HCT116 (cell line): ENCODE measurements at regions not wholly inside any gene's neighbourhood (a gene's known extent, or its start where the extent isn't known, plus 50 kb on each side); places are given as distances from the start of the nearest gene placed in this dataset.

ENCODE experiments used
- ATAC-seq: fragments of 200-7000 bp; cut with Tn5 transposase; 2 replicates; pipeline ENCODE4 v1.9.1; 2020; ENCODE audit warnings: mild to moderate bottlenecking, moderate library complexity
- BruUV-seq: library from RNA; stranded (reverse); fragments of 400-500 nt; replicated peaks from 2 replicates; lab custom pipeline; 2021; lab: Mats Ljungman, UMichigan
- CTCF ChIA-PET: fragments of 300-600 bp; sonication (Branson Sonifier 250); formaldehyde crosslinking; loops from one replicate; lab custom pipeline; 2021; ENCODE audit warnings: antibody characterized with exemption; lab: Charles Lee
- POLR2A ChIA-PET: fragments of 300-600, 350-600 bp; sonication (Branson Sonifier 250); formaldehyde crosslinking; loops from one replicate; lab custom pipeline; 2021; ENCODE audit warnings: antibody characterized with exemption; lab: Charles Lee
- RAD21 ChIA-PET, 2 experiments: fragments of 300-600 bp; sonication (Branson Sonifier 250); formaldehyde crosslinking; loops; one replicate each; lab custom pipeline; 2023; ENCODE audit warnings: low total read pairs in 2 of 2; ENCODE audit not compliant: uncharacterized antibody in 2 of 2, unreplicated experiment in 2 of 2, low non-redundant PET in 1 of 2; lab: Charles Lee
- DNase-seq: peaks from one replicate; pipeline ENCODE4 v3.0.0-alpha.2; 2010; ENCODE audit warnings: low read depth, low spot score
- H2AFZ ChIP-seq: fragments of 200-600 bp; shearing (Covaris generic), sonication (generic); 2 replicates; pipeline ENCODE4 v1.6.1; 2017; ENCODE audit warnings: low read depth, mixed run types, mixed read lengths, antibody characterized with exemption, low read length; ENCODE audit not compliant: poor library complexity, severe bottlenecking
- H3K27ac ChIP-seq: 2 replicates; pipeline ENCODE4 v1.5.1; 2012; ENCODE audit warnings: low read depth, low read length
- H3K27me3 ChIP-seq: fragments of 200-600 bp; sonication (generic); 2 replicates; pipeline ENCODE4 v1.6.1; 2016; ENCODE audit warnings: mixed run types, low read length, mixed read lengths; ENCODE audit not compliant: insufficient read depth
- H3K36me3 ChIP-seq, 2 experiments: fragments of 200-500 bp in 1 of 2; fragments of 200-600 bp in 1 of 2; sonication (Bioruptor generic) in 1 of 2; sonication (generic) in 1 of 2; 2 replicates each; pipeline versions ENCODE4 v1.5.1 to v1.6.1; 2014 to 2016; ENCODE audit warnings: low read length in 2 of 2, inconsistent platforms in 1 of 2, mixed read lengths in 1 of 2, mixed run types in 1 of 2; ENCODE audit not compliant: insufficient read depth in 2 of 2, control insufficient read depth in 1 of 2
- H3K4me1 ChIP-seq, 2 experiments: fragments of 200-600 bp in 1 of 2; sonication (generic) in 1 of 2; 2 replicates each; pipeline versions ENCODE4 v1.5.1 to v1.6.1; 2012 to 2017; ENCODE audit warnings: low read length in 2 of 2, inconsistent platforms in 1 of 2, mild to moderate bottlenecking in 1 of 2, mixed read lengths in 1 of 2, mixed run types in 1 of 2, moderate library complexity in 1 of 2; ENCODE audit not compliant: insufficient read depth in 2 of 2, control insufficient read depth in 1 of 2
- H3K4me2 ChIP-seq: fragments of 200-600 bp; sonication (generic); 2 replicates; pipeline ENCODE4 v1.6.1; 2017; ENCODE audit warnings: mixed run types, low read length, mixed read lengths
- H3K4me3 ChIP-seq, 2 experiments: fragments of 200-600 bp in 1 of 2; sonication (generic) in 1 of 2; replicated peaks in 1 of 2; 2 replicates each; pipeline ENCODE4 v1.5.1; 2011 to 2016; ENCODE audit warnings: low read length in 2 of 2, control low read depth in 1 of 2, low read depth in 1 of 2, mild to moderate bottlenecking in 1 of 2, mixed read lengths in 1 of 2, mixed run types in 1 of 2
- H3K79me2 ChIP-seq: fragments of 200-600 bp; sonication (generic); 2 replicates; pipeline ENCODE4 v1.6.1; 2017; ENCODE audit warnings: mild to moderate bottlenecking, mixed run types, low read length, moderate library complexity, mixed read lengths; ENCODE audit not compliant: insufficient read depth
- H3K9ac ChIP-seq: fragments of 200-600 bp; sonication (generic); 2 replicates; pipeline ENCODE4 v1.6.1; 2016; ENCODE audit warnings: low read length, mixed read lengths
- H3K9me2 ChIP-seq: fragments of 200-600 bp; sonication (generic), shearing (Covaris generic); 2 replicates; pipeline ENCODE4 v1.6.1; 2017; ENCODE audit warnings: mixed run types, mild to moderate bottlenecking, moderate library complexity; ENCODE audit not compliant: insufficient read depth
- H3K9me3 ChIP-seq, 2 experiments: fragments of 200-500 bp in 1 of 2; fragments of 200-600 bp in 1 of 2; sonication (Bioruptor generic) in 1 of 2; sonication (generic) in 1 of 2; 2 replicates each; pipeline ENCODE4 v1.6.1; 2014 to 2017; ENCODE audit warnings: low read length in 2 of 2, mixed read lengths in 2 of 2, inconsistent platforms in 1 of 2, low read depth in 1 of 2, mild to moderate bottlenecking in 1 of 2, mixed run types in 1 of 2, moderate library complexity in 1 of 2; ENCODE audit not compliant: control insufficient read depth in 1 of 2, insufficient read depth in 1 of 2
- H4K20me1 ChIP-seq: fragments of 200-600 bp; sonication (generic), shearing (Covaris generic); 2 replicates; pipeline ENCODE4 v1.6.1; 2017; ENCODE audit warnings: mixed run types, mild to moderate bottlenecking, moderate library complexity; ENCODE audit not compliant: insufficient read depth
- CBX3 ChIP-seq: IDR thresholded peaks from 2 replicates; pipeline ENCODE4 v1.6.1; 2012; ENCODE audit warnings: low read depth
- CEBPB ChIP-seq: IDR thresholded peaks from 2 replicates; pipeline ENCODE4 v1.6.1; 2012; ENCODE audit warnings: low read depth
- EGR1 ChIP-seq: IDR thresholded peaks from 2 replicates; pipeline ENCODE4 v1.6.1; 2012; ENCODE audit warnings: low read depth
- ELF1 ChIP-seq: IDR thresholded peaks from 2 replicates; pipeline ENCODE4 v1.6.1; 2012; ENCODE audit warnings: low read depth, borderline replicate concordance
- EZH2 ChIP-seq: fragments of 200-600 bp; sonication (generic); IDR thresholded peaks from 2 replicates; pipeline ENCODE4 v1.6.1; 2017; ENCODE audit warnings: antibody characterized with exemption, mixed run types
- EZH2phosphoT487 ChIP-seq: fragments of 200-600 bp; IDR thresholded peaks from 2 replicates; pipeline ENCODE4 v1.6.1; 2018; ENCODE audit warnings: antibody characterized with exemption, borderline replicate concordance
- FOSL1 ChIP-seq: IDR thresholded peaks from 2 replicates; pipeline ENCODE4 v1.6.1; 2012; ENCODE audit warnings: low read depth
- JUND ChIP-seq: IDR thresholded peaks from 2 replicates; pipeline ENCODE4 v1.6.1; 2012
- POLR2AphosphoS5 ChIP-seq: IDR thresholded peaks from 2 replicates; pipeline ENCODE4 v1.6.1; 2011; ENCODE audit warnings: mild to moderate bottlenecking, low read depth, low read length, moderate library complexity
- RAD21 ChIP-seq: IDR thresholded peaks from 2 replicates; pipeline ENCODE4 v1.6.1; 2012; ENCODE audit warnings: low read depth, mild to moderate bottlenecking
- REST ChIP-seq: IDR thresholded peaks from 2 replicates; pipeline ENCODE4 v1.6.1; 2012; ENCODE audit warnings: low read depth
- SIN3A ChIP-seq: IDR thresholded peaks from 2 replicates; pipeline ENCODE4 v1.6.1; 2012; ENCODE audit warnings: low read depth
- SP1 ChIP-seq: IDR thresholded peaks from 2 replicates; pipeline ENCODE4 v1.6.1; 2012; ENCODE audit warnings: low read depth
- SRF ChIP-seq: IDR thresholded peaks from 2 replicates; pipeline ENCODE4 v1.6.1; 2012; ENCODE audit warnings: low read depth
- TCF7L2 ChIP-seq: IDR thresholded peaks from 2 replicates; pipeline ENCODE4 v1.7.0; 2011; ENCODE audit warnings: borderline replicate concordance, inconsistent platforms; ENCODE audit not compliant: insufficient read depth, insufficient read length; ENCODE audit errors: extremely low read depth
- ZFX ChIP-seq: fragments of 450-650 bp; IDR thresholded peaks from 2 replicates; pipeline ENCODE4 v1.6.1; 2017
- ZNF274 ChIP-seq: fragments of 200-500 bp; sonication (Bioruptor generic); IDR thresholded peaks from 2 replicates; pipeline ENCODE4 v1.6.1; 2014; ENCODE audit warnings: mild to moderate bottlenecking, low read depth, low read length, inconsistent platforms
- intact Hi-C: fragments of 100-400 bp; cut with micrococcal nuclease; formaldehyde crosslinking; loops from 2 replicates; pipeline ENCODE4 v1.10.0; 2022

- BruUV-seq: no TSS peak
- H4K20me1 ChIP-seq: no peaks in the 10 kb centered on the region
- no peaks in the 10 kb centered on the region for H3K9me3 ChIP-seq
- no peak for ATAC-seq
- RAD21 ChIA-PET: no interaction called here
- no peaks in the 10 kb centered on the region for H3K4me1 ChIP-seq
- H3K36me3 ChIP-seq: no peaks in the 10 kb centered on the region
- no peak overlapping the region for H3K4me2 ChIP-seq
- no peak overlapping the region for H3K27ac ChIP-seq
- H3K79me2 ChIP-seq: no peaks in the 10 kb centered on the region
- TF ChIP-seq EGR1: no peak
- no peak for TF ChIP-seq CEBPB
- TF ChIP-seq POLR2AphosphoS5: no peak
- no peak for TF ChIP-seq ZFX
- TF ChIP-seq FOSL1: no peak
- TF ChIP-seq SIN3A: no peak
- no peak for TF ChIP-seq REST
- no peak for TF ChIP-seq RAD21
- no peak for TF ChIP-seq EZH2
- TF ChIP-seq TCF7L2: no peak
- TF ChIP-seq ELF1: no peak
- TF ChIP-seq SRF: no peak
- TF ChIP-seq SP1: no peak
- TF ChIP-seq ZNF274: no peak
- no peak for TF ChIP-seq CBX3
- no peak for TF ChIP-seq EZH2phosphoT487
- no peak for TF ChIP-seq JUND
- CTCF ChIA-PET: no interaction called here
- no peak overlapping the region for H3K4me3 ChIP-seq
- POLR2A ChIA-PET: no interaction called here
- H2AFZ ChIP-seq: no peak overlapping the region
- intact Hi-C loops: no loop called here
- H3K9me2 ChIP-seq: no peaks in the 10 kb centered on the region
- H3K27me3 ChIP-seq: no peaks in the 10 kb centered on the region
- DNase-seq: no peak
- H3K9ac ChIP-seq: no peak overlapping the region
Measured at GRCh38 chr12:28755027-28755426, 394.1 kb upstream of the FAR2 start.
